ENCODE measurements at regions not wholly inside any gene's neighbourhood (a gene's known extent, or its start where the extent isn't known, plus 50 kb on each side); places are given as distances from the start of the nearest gene placed in this dataset.

- Histone ChIP-seq H3K9ac (ENCODE audit: low read length) (no peak overlapping the region), H3K4me2 (ENCODE audit: low read length) (no peak overlapping the region), H3K4me3 (ENCODE audit: low read length) (no peak overlapping the region), H3K79me2 (replicated peaks; ENCODE audit: insufficient read depth, low read length) (no peaks in the 10 kb centered on the region), H3F3A (ENCODE audit: insufficient read depth, low read length, poor library complexity, severe bottlenecking) (no peaks in the 10 kb centered on the region), H4K20me1 (ENCODE audit: insufficient read depth) (no peaks in the 10 kb centered on the region), H3K9me3 (ENCODE audit: low read length) (no peaks in the 10 kb centered on the region), H2AFZ (ENCODE audit: low read depth, low read length) (no peak overlapping the region), H3K9me2 (ENCODE audit: insufficient read depth, low read length) (no peaks in the 10 kb centered on the region), H3K36me3 (ENCODE audit: insufficient read depth, low read length) (no peaks in the 10 kb centered on the region), H3K27ac (ENCODE audit: low read length) (no peak overlapping the region), H3K27me3 (ENCODE audit: insufficient read depth, low read depth, low read length) (no peaks in the 10 kb centered on the region)
- peak; percentile 11 for TF ChIP-seq CTCF (IDR thresholded peaks at IDR 0.05; ENCODE audit: poor library complexity, severe bottlenecking)
- TF ChIP-seq MXI1 (conservative IDR thresholded peaks at IDR 0.05; ENCODE audit: poor library complexity, severe bottlenecking) = no peak
These were observed 557.8 kb downstream of the NXPH1 start for GRCh38 chr7:8991159-8991558.

GRCh38 chr7:8998762-8999161 lies 565.4 kb downstream of the NXPH1 start:
- Histone ChIP-seq H3K4me3 (ENCODE audit: low read length) (no peak overlapping the region), H2AFZ (ENCODE audit: low read depth, low read length) (no peak overlapping the region)
- TF ChIP-seq EP300 (conservative IDR thresholded peaks at IDR 0.05; ENCODE audit: poor library complexity, severe bottlenecking) (no peak), MXI1 (conservative IDR thresholded peaks at IDR 0.05; ENCODE audit: poor library complexity, severe bottlenecking) (no peak), RAD21 (conservative IDR thresholded peaks at IDR 0.05) (no peak), SMC3 (conservative IDR thresholded peaks at IDR 0.05; ENCODE audit: poor library complexity) (no peak), REST (IDR thresholded peaks at IDR 0.05; ENCODE audit: borderline replicate concordance) (no peak), CTCF (IDR thresholded peaks at IDR 0.05; ENCODE audit: poor library complexity, severe bottlenecking) (no peak), EZH2 (IDR thresholded peaks at IDR 0.05; ENCODE audit: borderline replicate concordance, insufficient read depth, low read length, poor library complexity, severe bottlenecking) (no peak), POLR2AphosphoS5 (IDR thresholded peaks at IDR 0.05) (no peak), TAF1 (IDR thresholded peaks at IDR 0.05; ENCODE audit: low read depth) (no peak)

More at GRCh38 chr7:8998762-8999161, 565.4 kb downstream of the NXPH1 start:
- Histone ChIP-seq H3K27me3 (ENCODE audit: insufficient read depth, low read depth, low read length) (no peaks in the 10 kb centered on the region), H3K9me2 (ENCODE audit: insufficient read depth, low read length) (no peaks in the 10 kb centered on the region), H3K79me2 (replicated peaks; ENCODE audit: insufficient read depth, low read length) (no peaks in the 10 kb centered on the region), H3K9ac (ENCODE audit: low read length) (no peak overlapping the region), H3F3A (ENCODE audit: insufficient read depth, low read length, poor library complexity, severe bottlenecking) (no peaks in the 10 kb centered on the region), H3K36me3 (ENCODE audit: insufficient read depth, low read length) (no peaks in the 10 kb centered on the region), H3K27ac (ENCODE audit: low read length) (no peak overlapping the region), H4K20me1 (ENCODE audit: insufficient read depth) (no peaks in the 10 kb centered on the region), H3K9me3 (ENCODE audit: low read length) (no peaks in the 10 kb centered on the region), H3K4me2 (ENCODE audit: low read length) (no peak overlapping the region)

Data from neural cell (in vitro differentiated cells).